B cell (primary cell): ENCODE measurements at regions not wholly inside any gene's neighbourhood (a gene's known extent, or its start where the extent isn't known, plus 50 kb on each side); places are given as distances from the start of the nearest gene placed in this dataset.

ENCODE experiments used
- EZH2 ChIP-seq: IDR thresholded peaks from 2 replicates; pipeline ENCODE4 v1.6.1; 2012; ENCODE audit warnings: borderline replicate concordance, low read depth, mild to moderate bottlenecking, moderate library complexity, low read length; ENCODE audit not compliant: insufficient read depth, poor library complexity, severe bottlenecking
- TF ChIP-seq, protein P1 (sequence below): fragments of 200-600 bp; IDR thresholded peaks from one replicate; pipeline ENCODE4 v1.8.0; 2022; ENCODE audit warnings: antibody characterized with exemption, mild to moderate bottlenecking

DNA sequence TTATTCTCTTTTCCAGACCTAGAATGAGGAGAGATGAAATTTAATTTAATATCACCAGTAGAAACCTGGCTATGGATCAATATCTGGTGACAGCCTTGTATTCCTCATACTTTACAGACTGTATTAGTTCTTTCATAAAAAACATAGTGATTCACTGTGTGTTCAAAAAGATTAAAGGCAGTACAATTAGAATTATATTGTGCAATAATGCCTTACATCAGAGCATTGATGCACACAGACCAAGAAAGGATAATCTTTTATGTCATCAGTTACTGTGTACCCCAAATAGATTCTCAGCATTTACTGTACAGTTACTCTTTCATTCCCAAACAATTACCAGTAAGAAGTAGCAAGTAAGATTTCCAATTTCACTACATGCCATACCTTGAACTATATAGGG lies 260.5 kb upstream of the ANXA10 start:
- TF ChIP-seq, protein P1, sequence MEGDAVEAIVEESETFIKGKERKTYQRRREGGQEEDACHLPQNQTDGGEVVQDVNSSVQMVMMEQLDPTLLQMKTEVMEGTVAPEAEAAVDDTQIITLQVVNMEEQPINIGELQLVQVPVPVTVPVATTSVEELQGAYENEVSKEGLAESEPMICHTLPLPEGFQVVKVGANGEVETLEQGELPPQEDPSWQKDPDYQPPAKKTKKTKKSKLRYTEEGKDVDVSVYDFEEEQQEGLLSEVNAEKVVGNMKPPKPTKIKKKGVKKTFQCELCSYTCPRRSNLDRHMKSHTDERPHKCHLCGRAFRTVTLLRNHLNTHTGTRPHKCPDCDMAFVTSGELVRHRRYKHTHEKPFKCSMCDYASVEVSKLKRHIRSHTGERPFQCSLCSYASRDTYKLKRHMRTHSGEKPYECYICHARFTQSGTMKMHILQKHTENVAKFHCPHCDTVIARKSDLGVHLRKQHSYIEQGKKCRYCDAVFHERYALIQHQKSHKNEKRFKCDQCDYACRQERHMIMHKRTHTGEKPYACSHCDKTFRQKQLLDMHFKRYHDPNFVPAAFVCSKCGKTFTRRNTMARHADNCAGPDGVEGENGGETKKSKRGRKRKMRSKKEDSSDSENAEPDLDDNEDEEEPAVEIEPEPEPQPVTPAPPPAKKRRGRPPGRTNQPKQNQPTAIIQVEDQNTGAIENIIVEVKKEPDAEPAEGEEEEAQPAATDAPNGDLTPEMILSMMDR, result no peak
- TF ChIP-seq EZH2, result no peak
